ENCODE measurements at regions not wholly inside any gene's neighbourhood (a gene's known extent, or its start where the extent isn't known, plus 50 kb on each side); places are given as distances from the start of the nearest gene placed in this dataset.
"Not testable (repeated sequence)": the region's sequence is repeated elsewhere in the genome, so short reads cannot be mapped to it uniquely, and the experiment has no call there.

DNA sequence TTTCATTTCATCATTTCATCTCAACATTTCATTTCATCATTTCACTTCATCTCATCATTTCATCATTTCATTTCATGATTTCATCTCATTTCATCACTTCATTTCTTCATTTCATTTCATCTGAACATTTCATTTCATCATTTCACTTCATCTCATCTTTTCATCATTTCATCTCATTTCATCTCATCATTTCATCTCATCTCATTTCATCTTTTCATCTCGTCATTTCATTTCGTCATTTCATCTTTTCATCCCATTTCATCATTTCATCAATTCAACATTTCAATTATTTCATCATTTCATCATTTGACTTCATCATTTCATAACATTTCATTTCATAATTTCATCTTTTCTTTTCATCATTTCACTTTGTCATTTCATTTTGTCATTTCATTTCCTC is 128.4 kb downstream of the ANKRD30BL start:
- WGBS, 2 donors: 75 to 81% methylated on average over 2 of the region's 2 CpGs
- peak in 1 of 3 donors; percentile 3 for DNase-seq
- TF ChIP-seq, protein P1, sequence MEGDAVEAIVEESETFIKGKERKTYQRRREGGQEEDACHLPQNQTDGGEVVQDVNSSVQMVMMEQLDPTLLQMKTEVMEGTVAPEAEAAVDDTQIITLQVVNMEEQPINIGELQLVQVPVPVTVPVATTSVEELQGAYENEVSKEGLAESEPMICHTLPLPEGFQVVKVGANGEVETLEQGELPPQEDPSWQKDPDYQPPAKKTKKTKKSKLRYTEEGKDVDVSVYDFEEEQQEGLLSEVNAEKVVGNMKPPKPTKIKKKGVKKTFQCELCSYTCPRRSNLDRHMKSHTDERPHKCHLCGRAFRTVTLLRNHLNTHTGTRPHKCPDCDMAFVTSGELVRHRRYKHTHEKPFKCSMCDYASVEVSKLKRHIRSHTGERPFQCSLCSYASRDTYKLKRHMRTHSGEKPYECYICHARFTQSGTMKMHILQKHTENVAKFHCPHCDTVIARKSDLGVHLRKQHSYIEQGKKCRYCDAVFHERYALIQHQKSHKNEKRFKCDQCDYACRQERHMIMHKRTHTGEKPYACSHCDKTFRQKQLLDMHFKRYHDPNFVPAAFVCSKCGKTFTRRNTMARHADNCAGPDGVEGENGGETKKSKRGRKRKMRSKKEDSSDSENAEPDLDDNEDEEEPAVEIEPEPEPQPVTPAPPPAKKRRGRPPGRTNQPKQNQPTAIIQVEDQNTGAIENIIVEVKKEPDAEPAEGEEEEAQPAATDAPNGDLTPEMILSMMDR (IDR thresholded peaks at IDR 0.05; ENCODE audit: control extremely low read depth, extremely low read depth): no peak

GRCh38 chr2:132012046-132012445 is 149.7 kb downstream of the ANKRD30BL start:
- peaks cover 0 to 33% (median 7%) of the 10 kb centered on the region in 3 donors for H3K27me3 ChIP-seq (ENCODE audit: control insufficient read depth in 3 of 3, insufficient read depth in 3 of 3, low read length in 2 of 3)
- H3K27ac ChIP-seq (ENCODE audit: low read depth in 1 of 2, low read length in 1 of 2); H3K9ac ChIP-seq (ENCODE audit: insufficient read depth in 1 of 2, low read length in 2 of 2); ATAC-seq (ENCODE audit: insufficient read depth, low FRiP score); H3K4me1 ChIP-seq (ENCODE audit: control insufficient read depth in 5 of 5, insufficient read depth in 5 of 5, low read length in 5 of 5); H3K4me3 ChIP-seq; H3K9me3 ChIP-seq (ENCODE audit: control insufficient read depth in 4 of 4, insufficient read depth in 3 of 4, low read length in 3 of 4); DNase-seq; H3K36me3 ChIP-seq (ENCODE audit: control insufficient read depth in 4 of 4, insufficient read depth in 4 of 4, low read length in 4 of 4): not testable (repeated sequence)
- WGBS, 2 donors: 72 to 74% methylated on average over 1 of the region's 1 CpG

More for the DNA sequence above, 128.4 kb downstream of the ANKRD30BL start:
- H3K4me1 ChIP-seq (ENCODE audit: control insufficient read depth in 5 of 5, insufficient read depth in 5 of 5, low read length in 5 of 5): peaks cover 0 to 3% (median 0%) of the 10 kb centered on the region in 5 donors
- no peak overlapping the region for H3K9ac ChIP-seq (ENCODE audit: insufficient read depth in 1 of 2, low read length in 2 of 2)
- peaks cover 0 to 1% (median 0%) of the 10 kb centered on the region in 4 donors for H3K9me3 ChIP-seq (ENCODE audit: control insufficient read depth in 4 of 4, insufficient read depth in 3 of 4, low read length in 3 of 4)
- no peak overlapping the region for H3K27ac ChIP-seq (ENCODE audit: low read depth in 1 of 2, low read length in 1 of 2)
- peaks cover 0 to 9% (median 4%) of the 10 kb centered on the region in 3 donors for H3K27me3 ChIP-seq (ENCODE audit: control insufficient read depth in 3 of 3, insufficient read depth in 3 of 3, low read length in 2 of 3)
- no peaks in the 10 kb centered on the region for H3K36me3 ChIP-seq (ENCODE audit: control insufficient read depth in 4 of 4, insufficient read depth in 4 of 4, low read length in 4 of 4)
- no peak for ATAC-seq (ENCODE audit: insufficient read depth, low FRiP score)
- no peak overlapping the region for H3K4me3 ChIP-seq

DNA sequence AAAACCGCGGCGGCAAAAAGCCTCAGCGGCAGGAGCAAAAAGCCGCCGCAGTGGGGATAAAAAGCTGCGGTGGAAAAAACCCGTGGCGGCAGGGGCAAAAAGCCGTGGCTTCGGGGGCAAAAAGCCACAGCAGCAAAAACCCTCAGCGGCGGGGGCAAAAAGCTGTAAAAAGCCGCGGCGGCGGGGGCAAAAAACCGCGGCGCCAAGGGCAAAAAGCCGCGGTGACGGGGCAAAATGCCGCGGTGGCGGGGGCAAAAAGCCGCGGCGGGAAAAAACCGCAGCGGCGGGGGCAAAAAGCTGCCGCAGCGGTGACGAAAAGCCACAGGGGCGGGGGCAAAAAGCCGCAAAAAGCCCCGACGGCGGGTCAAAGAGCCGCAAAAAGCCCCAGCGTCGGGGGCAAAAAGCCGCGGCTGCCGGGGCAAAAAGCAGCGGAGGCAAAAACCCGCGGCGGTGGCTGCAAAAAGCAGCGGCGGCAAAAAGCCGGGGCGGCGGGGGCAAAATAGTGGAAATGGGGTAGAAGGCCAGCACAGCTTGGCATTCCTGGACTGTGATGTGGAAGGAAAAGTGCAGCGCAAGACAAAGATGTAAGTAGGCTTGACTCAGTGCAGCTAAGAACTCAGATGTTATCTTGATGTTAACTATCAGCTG is 151.8 kb downstream of the ANKRD30BL start:
- TF ChIP-seq, protein P1 (IDR thresholded peaks at IDR 0.05; ENCODE audit: control extremely low read depth, extremely low read depth): no peak
- Histone ChIP-seq H3K4me3 (no peak overlapping the region), H3K27me3 (ENCODE audit: control insufficient read depth in 3 of 3, insufficient read depth in 3 of 3, low read length in 2 of 3) (peaks cover 0 to 35% (median 7%) of the 10 kb centered on the region in 3 donors), H3K9ac (ENCODE audit: insufficient read depth in 1 of 2, low read length in 2 of 2) (no peak overlapping the region), H3K27ac (ENCODE audit: low read depth in 1 of 2, low read length in 1 of 2) (no peak overlapping the region), H3K36me3 (ENCODE audit: control insufficient read depth in 4 of 4, insufficient read depth in 4 of 4, low read length in 4 of 4) (no peaks in the 10 kb centered on the region), H3K4me1 (ENCODE audit: control insufficient read depth in 5 of 5, insufficient read depth in 5 of 5, low read length in 5 of 5) (peaks cover 0 to 4% (median 0%) of the 10 kb centered on the region in 5 donors), H3K9me3 (ENCODE audit: control insufficient read depth in 4 of 4, insufficient read depth in 3 of 4, low read length in 3 of 4) (no peaks in the 10 kb centered on the region)
- WGBS, 2 donors: 3% methylated on average over 56 of the region's 56 CpGs
- no peak for ATAC-seq (ENCODE audit: insufficient read depth, low FRiP score)
- DNase-seq: peak in 1 of 3 donors; percentile 12

GRCh38 chr2:132009177-132009873 is 152.4 kb downstream of the ANKRD30BL start:
- peaks cover 0 to 4% (median 0%) of the 10 kb centered on the region in 5 donors for H3K4me1 ChIP-seq (ENCODE audit: control insufficient read depth in 5 of 5, insufficient read depth in 5 of 5, low read length in 5 of 5)
- no peak overlapping the region for H3K4me3 ChIP-seq
- no peak overlapping the region for H3K27ac ChIP-seq (ENCODE audit: low read depth in 1 of 2, low read length in 1 of 2)
- no peak overlapping the region for H3K9ac ChIP-seq (ENCODE audit: insufficient read depth in 1 of 2, low read length in 2 of 2)
- H3K36me3 ChIP-seq (ENCODE audit: control insufficient read depth in 4 of 4, insufficient read depth in 4 of 4, low read length in 4 of 4): no peaks in the 10 kb centered on the region
- H3K27me3 ChIP-seq (ENCODE audit: control insufficient read depth in 3 of 3, insufficient read depth in 3 of 3, low read length in 2 of 3): peaks cover 0 to 35% (median 7%) of the 10 kb centered on the region in 3 donors
- TF ChIP-seq, protein P1 (IDR thresholded peaks at IDR 0.05; ENCODE audit: control extremely low read depth, extremely low read depth): no peak
- no peaks in the 10 kb centered on the region for H3K9me3 ChIP-seq (ENCODE audit: control insufficient read depth in 4 of 4, insufficient read depth in 3 of 4, low read length in 3 of 4)
- no peak for ATAC-seq (ENCODE audit: insufficient read depth, low FRiP score)
- 10 to 17% methylated on average over 13 of the region's 13 CpGs for WGBS, 2 donors
- DNase-seq: no peak

- H3K36me3 ChIP-seq (ENCODE audit: control insufficient read depth in 4 of 4, insufficient read depth in 4 of 4, low read length in 4 of 4); ATAC-seq (ENCODE audit: insufficient read depth, low FRiP score): not testable (repeated sequence)
- WGBS, 2 donors: 64% methylated on average over 1 of the region's 1 CpG; no CpG with 5 or more reads in 1 of the 2 donors
These were observed 171.0 kb downstream of the ANKRD30BL start for GRCh38 chr2:131990751-131991150.

DNA sequence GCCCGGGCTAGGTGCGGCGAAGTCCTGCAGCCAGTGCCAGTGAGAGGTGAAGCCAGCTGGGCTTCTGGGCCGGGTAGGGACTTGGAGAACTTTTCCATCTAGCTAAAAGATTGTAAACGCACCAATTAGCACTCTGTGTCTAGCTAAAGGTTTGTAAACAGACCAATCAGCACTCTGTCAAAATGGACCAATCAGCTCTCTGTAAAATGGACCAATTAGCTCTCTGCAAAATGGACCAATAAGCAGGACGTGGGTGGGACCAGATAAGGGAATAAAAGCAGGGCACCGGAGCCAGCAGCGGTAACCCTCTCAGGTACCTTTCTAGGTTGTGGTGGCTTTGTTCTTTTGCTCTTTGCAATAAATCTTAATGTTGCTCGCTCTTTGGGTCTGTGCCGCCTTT is 195.1 kb downstream of the ANKRD30BL start:
- not testable (repeated sequence) for H3K27ac ChIP-seq (ENCODE audit: low read depth in 1 of 2, low read length in 1 of 2); H3K4me1 ChIP-seq (ENCODE audit: control insufficient read depth in 5 of 5, insufficient read depth in 5 of 5, low read length in 5 of 5); H3K36me3 ChIP-seq (ENCODE audit: control insufficient read depth in 4 of 4, insufficient read depth in 4 of 4, low read length in 4 of 4); ATAC-seq (ENCODE audit: insufficient read depth, low FRiP score); H3K27me3 ChIP-seq (ENCODE audit: control insufficient read depth in 3 of 3, insufficient read depth in 3 of 3, low read length in 2 of 3); DNase-seq; H3K9ac ChIP-seq (ENCODE audit: insufficient read depth in 1 of 2, low read length in 2 of 2); H3K9me3 ChIP-seq (ENCODE audit: control insufficient read depth in 4 of 4, insufficient read depth in 3 of 4, low read length in 3 of 4); H3K4me3 ChIP-seq
- 75 to 78% methylated on average over 10 of the region's 10 CpGs for WGBS, 2 donors

More at GRCh38 chr2:131990751-131991150, 171.0 kb downstream of the ANKRD30BL start:
- H3K27me3 ChIP-seq (ENCODE audit: control insufficient read depth in 3 of 3, insufficient read depth in 3 of 3, low read length in 2 of 3); H3K9ac ChIP-seq (ENCODE audit: insufficient read depth in 1 of 2, low read length in 2 of 2); H3K4me3 ChIP-seq; DNase-seq; H3K9me3 ChIP-seq (ENCODE audit: control insufficient read depth in 4 of 4, insufficient read depth in 3 of 4, low read length in 3 of 4); H3K4me1 ChIP-seq (ENCODE audit: control insufficient read depth in 5 of 5, insufficient read depth in 5 of 5, low read length in 5 of 5); H3K27ac ChIP-seq (ENCODE audit: low read depth in 1 of 2, low read length in 1 of 2): not testable (repeated sequence)

Data from lung (tissue), 11 donors.